ENCODE measurements at regions not wholly inside any gene's neighbourhood (a gene's known extent, or its start where the extent isn't known, plus 50 kb on each side); places are given as distances from the start of the nearest gene placed in this dataset.
A peak's percentile ranks its signal among the peaks of the same experiment; 100 is the strongest.

GRCh38 chr14:49134940-49135339, 451.2 kb downstream of the RPS29 start:
- TF ChIP-seq CTCF (IDR thresholded peaks at IDR 0.05) = peak in 2 of 3 donors; percentile 41 to 62
- TF ChIP-seq EP300 (IDR thresholded peaks at IDR 0.05) = no peak

All from ovary (tissue), 3 donors.